NT2/D1 (cell line): ENCODE measurements at regions not wholly inside any gene's neighbourhood (a gene's known extent, or its start where the extent isn't known, plus 50 kb on each side); places are given as distances from the start of the nearest gene placed in this dataset.

Experiments used
- SUZ12 ChIP-seq: IDR thresholded peaks from 2 replicates; pipeline ENCODE4 v1.6.1; 2011; ENCODE audit not compliant: insufficient read length, insufficient read depth; ENCODE audit errors: extremely low read depth
- YY1 ChIP-seq: IDR thresholded peaks from 2 replicates; pipeline ENCODE4 v1.6.1; 2011; ENCODE audit not compliant: insufficient read length, insufficient read depth
- ZNF274 ChIP-seq: IDR thresholded peaks from 2 replicates; pipeline ENCODE4 v1.6.1; 2011; ENCODE audit warnings: mild to moderate bottlenecking, low read depth, low read length

DNA sequence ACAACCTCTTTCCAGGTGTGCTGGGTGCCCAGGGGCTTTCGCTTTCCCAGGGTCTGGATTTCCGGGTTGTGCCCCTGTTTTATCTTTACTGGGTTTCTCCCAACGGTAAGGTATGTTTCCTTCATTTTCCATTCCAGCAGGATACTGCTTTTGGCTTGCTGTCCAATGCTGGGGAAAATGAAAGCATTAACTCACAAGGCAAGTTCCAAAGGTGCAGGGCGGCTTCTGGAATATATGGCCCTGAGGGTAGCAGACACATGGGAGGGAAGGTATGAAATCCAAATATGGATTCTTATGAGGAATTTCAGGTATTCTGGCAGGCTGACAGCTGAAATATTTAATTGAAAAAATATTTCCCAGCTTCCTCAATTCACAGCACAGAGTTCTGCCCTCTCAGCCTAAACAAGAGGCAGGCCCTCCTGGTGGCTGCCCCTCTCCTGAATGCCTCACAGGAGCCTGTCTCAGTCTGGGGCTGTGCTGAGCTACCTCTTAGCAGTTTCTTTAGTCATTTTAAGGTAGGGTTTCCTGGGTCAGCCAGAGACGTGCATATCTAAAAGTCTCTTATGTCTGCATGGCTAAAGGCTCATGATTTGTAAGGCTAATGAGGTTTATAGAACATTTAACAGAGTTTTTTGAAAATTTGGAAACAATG, 318.6 kb upstream of the B3GAT1 start:
- TF ChIP-seq YY1 (no peak), ZNF274 (no peak), SUZ12 (no peak)
